Endothelial cell (in vitro differentiated cells): ENCODE measurements at regions not wholly inside any gene's neighbourhood (a gene's known extent, or its start where the extent isn't known, plus 50 kb on each side); places are given as distances from the start of the nearest gene placed in this dataset.
A peak's percentile ranks its signal among the peaks of the same experiment; 100 is the strongest.
"Not testable (repeated sequence)": the region's sequence is repeated elsewhere in the genome, so short reads cannot be mapped to it uniquely, and the experiment has no call there.

ENCODE experiments used
- DNase-seq: peaks from one replicate; pipeline ENCODE4 v3.0.0; 2021; ENCODE audit warnings: low spot score
- H3K27ac Mint-ChIP-seq: one replicate; pipeline ENCODE4 v1.8.0; 2021; ENCODE audit warnings: mixed read lengths, inconsistent platforms; ENCODE audit not compliant: unreplicated experiment
- H3K27me3 Mint-ChIP-seq: one replicate; pipeline ENCODE4 v1.8.0; 2021; ENCODE audit warnings: mild to moderate bottlenecking, moderate library complexity, mixed read lengths, inconsistent platforms; ENCODE audit not compliant: unreplicated experiment
- H3K36me3 Mint-ChIP-seq: one replicate; pipeline ENCODE4 v1.8.0; 2021; ENCODE audit warnings: mild to moderate bottlenecking, low read depth, mixed read lengths, inconsistent platforms; ENCODE audit not compliant: unreplicated experiment
- H3K4me1 Mint-ChIP-seq: one replicate; pipeline ENCODE4 v1.8.0; 2021; ENCODE audit warnings: mild to moderate bottlenecking, mixed read lengths, inconsistent platforms; ENCODE audit not compliant: unreplicated experiment
- H3K4me3 Mint-ChIP-seq: one replicate; pipeline ENCODE4 v1.8.0; 2021; ENCODE audit warnings: mild to moderate bottlenecking, mixed read lengths, inconsistent platforms; ENCODE audit not compliant: unreplicated experiment
- H3K9me3 Mint-ChIP-seq: one replicate; pipeline ENCODE4 v1.8.0; 2021; ENCODE audit warnings: mixed read lengths, inconsistent platforms; ENCODE audit not compliant: unreplicated experiment
- TF ChIP-seq, protein P1 (sequence below): fragments of 200-600 bp; sonication (generic); IDR thresholded peaks from one replicate; pipeline ENCODE4 v1.5.0; 2021; ENCODE audit warnings: antibody characterized with exemption; ENCODE audit not compliant: unreplicated experiment

DNA sequence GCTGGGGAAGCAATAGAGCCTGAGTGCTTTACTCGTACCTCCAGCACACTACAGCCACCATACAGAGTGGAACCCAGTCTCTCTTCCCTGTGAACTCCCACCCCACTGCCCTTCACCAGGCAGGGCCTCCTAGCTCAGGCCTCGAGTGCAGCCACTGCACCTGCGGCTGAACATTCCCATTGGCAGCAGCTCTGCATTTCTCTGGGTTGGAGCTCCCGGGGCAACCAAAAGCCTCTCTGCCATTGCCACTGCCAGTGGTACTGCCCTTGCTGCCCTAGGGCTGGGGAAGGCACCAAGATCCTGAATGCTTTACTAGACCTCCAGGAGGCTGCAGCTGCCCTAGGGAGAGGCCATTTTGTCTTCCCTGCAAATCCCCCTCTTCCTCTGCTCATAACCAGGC lies 266.8 kb downstream of the TDRD3 start:
- TF ChIP-seq, protein P1, sequence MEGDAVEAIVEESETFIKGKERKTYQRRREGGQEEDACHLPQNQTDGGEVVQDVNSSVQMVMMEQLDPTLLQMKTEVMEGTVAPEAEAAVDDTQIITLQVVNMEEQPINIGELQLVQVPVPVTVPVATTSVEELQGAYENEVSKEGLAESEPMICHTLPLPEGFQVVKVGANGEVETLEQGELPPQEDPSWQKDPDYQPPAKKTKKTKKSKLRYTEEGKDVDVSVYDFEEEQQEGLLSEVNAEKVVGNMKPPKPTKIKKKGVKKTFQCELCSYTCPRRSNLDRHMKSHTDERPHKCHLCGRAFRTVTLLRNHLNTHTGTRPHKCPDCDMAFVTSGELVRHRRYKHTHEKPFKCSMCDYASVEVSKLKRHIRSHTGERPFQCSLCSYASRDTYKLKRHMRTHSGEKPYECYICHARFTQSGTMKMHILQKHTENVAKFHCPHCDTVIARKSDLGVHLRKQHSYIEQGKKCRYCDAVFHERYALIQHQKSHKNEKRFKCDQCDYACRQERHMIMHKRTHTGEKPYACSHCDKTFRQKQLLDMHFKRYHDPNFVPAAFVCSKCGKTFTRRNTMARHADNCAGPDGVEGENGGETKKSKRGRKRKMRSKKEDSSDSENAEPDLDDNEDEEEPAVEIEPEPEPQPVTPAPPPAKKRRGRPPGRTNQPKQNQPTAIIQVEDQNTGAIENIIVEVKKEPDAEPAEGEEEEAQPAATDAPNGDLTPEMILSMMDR, result no peak
- DNase-seq, result no peak
- H3K4me3 Mint-ChIP-seq, result no peak overlapping the region
- no peaks in the 10 kb centered on the region for H3K4me1 Mint-ChIP-seq
- no peaks in the 10 kb centered on the region for H3K27me3 Mint-ChIP-seq
- no peak overlapping the region for H3K27ac Mint-ChIP-seq
- no peaks in the 10 kb centered on the region for H3K9me3 Mint-ChIP-seq
- H3K36me3 Mint-ChIP-seq, result peaks cover 8% of the 10 kb centered on the region

GRCh38 chr13:60662595-60662994 lies 265.6 kb downstream of the TDRD3 start:
- peaks cover 9% of the 10 kb centered on the region for H3K4me1 Mint-ChIP-seq
- H3K9me3 Mint-ChIP-seq, result no peaks in the 10 kb centered on the region
- no peak for DNase-seq
- no peak overlapping the region for H3K4me3 Mint-ChIP-seq
- H3K36me3 Mint-ChIP-seq, result peaks cover 8% of the 10 kb centered on the region
- TF ChIP-seq, protein P1, result no peak
- H3K27ac Mint-ChIP-seq, result no peak overlapping the region
- H3K27me3 Mint-ChIP-seq, result no peaks in the 10 kb centered on the region

DNA sequence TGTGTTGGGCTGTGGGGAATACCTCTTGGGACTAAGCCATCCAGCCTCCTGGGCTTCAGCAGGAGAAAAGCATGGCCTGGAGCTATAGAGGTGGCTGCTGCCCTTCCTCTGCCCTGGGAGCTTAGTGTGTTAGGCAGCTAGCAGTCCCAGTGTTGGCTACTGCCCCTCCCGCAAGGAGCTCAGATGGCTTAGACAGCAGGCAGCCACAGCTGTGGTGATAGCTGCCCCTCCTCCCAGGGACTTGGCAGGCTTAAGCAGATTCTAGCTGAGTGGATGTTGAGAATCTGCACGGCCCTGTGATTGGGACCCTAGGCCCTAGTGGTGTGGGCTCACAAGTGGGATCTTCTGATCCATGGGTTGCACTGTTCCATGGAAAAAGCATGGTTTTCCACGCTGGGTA lies 264.5 kb downstream of the TDRD3 start:
- Mint-ChIP-seq H3K9me3 (no peaks in the 10 kb centered on the region), H3K4me3 (no peak overlapping the region), H3K27me3 (no peaks in the 10 kb centered on the region), H3K4me1 (peaks cover 17% of the 10 kb centered on the region), H3K27ac (no peak overlapping the region), H3K36me3 (peaks cover 8% of the 10 kb centered on the region)
- no peak for DNase-seq
- TF ChIP-seq, protein P1, result no peak

DNA sequence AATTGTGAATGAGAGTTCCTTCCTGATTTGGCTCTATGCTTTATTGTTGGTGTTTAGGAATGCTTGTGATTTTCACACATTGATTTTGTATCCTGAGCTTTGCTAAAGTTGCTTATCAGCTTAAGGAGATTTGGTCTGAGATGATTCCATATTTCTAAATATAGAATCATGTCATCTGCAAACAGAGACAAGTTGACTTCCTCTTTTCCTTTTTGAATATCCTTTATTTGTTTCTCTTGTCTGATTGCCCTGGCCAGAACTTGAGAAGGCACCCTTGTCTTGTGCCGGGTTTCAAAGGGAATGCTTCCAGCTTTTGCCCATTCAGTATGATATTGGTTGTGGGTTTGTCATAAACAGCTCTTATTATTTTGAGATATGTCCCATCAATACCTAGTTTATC lies 260.6 kb downstream of the TDRD3 start:
- not testable (repeated sequence) for H3K27ac Mint-ChIP-seq, DNase-seq, H3K27me3 Mint-ChIP-seq, H3K36me3 Mint-ChIP-seq, H3K9me3 Mint-ChIP-seq, H3K4me3 Mint-ChIP-seq
- H3K4me1 Mint-ChIP-seq, result peaks cover 17% of the 10 kb centered on the region

- no peaks in the 10 kb centered on the region for H3K27me3 Mint-ChIP-seq
- peaks cover 17% of the 10 kb centered on the region for H3K4me1 Mint-ChIP-seq
- TF ChIP-seq, protein P1, result no peak
- H3K4me3 Mint-ChIP-seq, result no peak overlapping the region
- H3K27ac Mint-ChIP-seq, result no peak overlapping the region
- peaks cover 2% of the 10 kb centered on the region for H3K36me3 Mint-ChIP-seq
- no peak for DNase-seq
- no peaks in the 10 kb centered on the region for H3K9me3 Mint-ChIP-seq
These were observed 258.2 kb downstream of the TDRD3 start for GRCh38 chr13:60655256-60655655.

GRCh38 chr13:60654415-60654814 lies 257.4 kb downstream of the TDRD3 start:
- peak; percentile 47 for DNase-seq
- Mint-ChIP-seq H3K36me3 (no peaks in the 10 kb centered on the region), H3K27me3 (no peaks in the 10 kb centered on the region), H3K9me3 (no peaks in the 10 kb centered on the region), H3K27ac (no peak overlapping the region), H3K4me1 (peaks cover 17% of the 10 kb centered on the region), H3K4me3 (no peak overlapping the region)
- TF ChIP-seq, protein P1, result no peak
